Ovary (tissue), 3 donors: ENCODE measurements at regions not wholly inside any gene's neighbourhood (a gene's known extent, or its start where the extent isn't known, plus 50 kb on each side); places are given as distances from the start of the nearest gene placed in this dataset.
"Not testable (repeated sequence)": the region's sequence is repeated elsewhere in the genome, so short reads cannot be mapped to it uniquely, and the experiment has no call there.

Experiments used
- CTCF ChIP-seq, 3 donors: fragments of 450-650 bp in 2 of 3; fragments of 200-600 bp in 1 of 3; IDR thresholded peaks; one replicate each; pipeline versions ENCODE4 v1.5.1 to v1.8.0; 2016 to 2022; ENCODE audit warnings: antibody characterized with exemption in 3 of 3, mild to moderate bottlenecking in 1 of 3
- EP300 ChIP-seq: sonication (generic); formaldehyde crosslinking; IDR thresholded peaks from one replicate; pipeline ENCODE4 v1.6.1; 2017; ENCODE audit warnings: antibody characterized with exemption
- POLR2A ChIP-seq: fragments of 450-650 bp; IDR thresholded peaks from one replicate; pipeline ENCODE4 v1.6.1; 2017; ENCODE audit warnings: antibody characterized with exemption, mild to moderate bottlenecking, moderate library complexity
- donor health status: DM: no; HTN: no; CAD: no.

GRCh38 chr4:28077203-28077602 is 1216.6 kb downstream of the STIM2 start:
- not testable (repeated sequence) for TF ChIP-seq CTCF (IDR thresholded peaks at IDR 0.05); POLR2A; EP300
